Activated T-cell treated with anti-CD3 and anti-CD28 coated beads, Interleukin-2, amount 50 U/mL, for 4 hours (primary cell): ENCODE measurements at regions not wholly inside any gene's neighbourhood (a gene's known extent, or its start where the extent isn't known, plus 50 kb on each side); places are given as distances from the start of the nearest gene placed in this dataset.
"Not testable (repeated sequence)": the region's sequence is repeated elsewhere in the genome, so short reads cannot be mapped to it uniquely, and the experiment has no call there.

Experiments
- ATAC-seq, 2 donors: fragments of 200-7000 bp; cut with Tn5 transposase; one replicate each; pipeline ENCODE4 v1.10.0; 2021
- DNase-seq: peaks from one replicate; pipeline ENCODE4 v3.0.0-alpha.2; 2020
- H3K27me3 Mint-ChIP-seq: one replicate; pipeline ENCODE4 v1.8.0; 2021; ENCODE audit warnings: low read depth, mixed read lengths
- H3K36me3 Mint-ChIP-seq: one replicate; pipeline ENCODE4 v1.8.0; 2022; ENCODE audit warnings: mixed read lengths; ENCODE audit not compliant: insufficient read depth
- H3K4me1 Mint-ChIP-seq: one replicate; pipeline ENCODE4 v1.8.0; 2021; ENCODE audit warnings: low read depth, mixed read lengths
- H3K4me3 Mint-ChIP-seq: one replicate; pipeline ENCODE4 v1.8.0; 2021; ENCODE audit warnings: mild to moderate bottlenecking, moderate library complexity, mixed read lengths
- H3K9me3 Mint-ChIP-seq: one replicate; pipeline ENCODE4 v1.8.0; 2021; ENCODE audit warnings: mixed read lengths

DNA sequence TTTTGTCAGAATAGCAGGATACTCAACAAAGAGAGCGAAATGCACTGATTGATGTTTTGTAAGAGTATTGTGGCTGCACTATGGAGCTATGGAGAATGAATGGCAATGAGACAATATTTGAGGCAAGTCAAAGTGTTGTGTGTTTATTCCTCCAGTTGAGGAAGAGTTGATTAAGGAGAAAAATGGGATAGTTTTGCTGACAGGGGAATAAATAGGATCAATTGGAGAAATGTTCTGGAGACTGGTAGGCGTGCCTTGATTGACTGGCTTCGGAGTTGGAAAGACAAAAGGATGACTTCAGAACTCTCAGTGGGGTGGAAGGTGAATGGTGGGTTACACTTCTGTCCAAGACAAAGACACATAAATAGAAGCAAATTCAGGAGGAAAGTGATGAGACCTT, 1254.9 kb upstream of the TMEM132C start:
- Mint-ChIP-seq H3K9me3 (no peaks in the 10 kb centered on the region), H3K4me1 (no peaks in the 10 kb centered on the region), H3K27me3 (peaks cover 5% of the 10 kb centered on the region), H3K36me3 (no peaks in the 10 kb centered on the region), H3K4me3 (no peak overlapping the region)
- DNase-seq (no peak), ATAC-seq (no peak)

- Mint-ChIP-seq H3K4me3 (no peak overlapping the region), H3K9me3 (no peaks in the 10 kb centered on the region), H3K4me1 (no peaks in the 10 kb centered on the region), H3K36me3 (no peaks in the 10 kb centered on the region), H3K27me3 (peaks cover 5% of the 10 kb centered on the region)
- DNase-seq (no peak), ATAC-seq (no peak)
These were observed 1253.8 kb upstream of the TMEM132C start for GRCh38 chr12:127013197-127013596.

- no peak overlapping the region for H3K4me3 Mint-ChIP-seq
- no peaks in the 10 kb centered on the region for H3K36me3 Mint-ChIP-seq
- no peaks in the 10 kb centered on the region for H3K9me3 Mint-ChIP-seq
- DNase-seq (no peak), ATAC-seq (no peak)
- H3K27me3 Mint-ChIP-seq, result peaks cover 5% of the 10 kb centered on the region
- no peaks in the 10 kb centered on the region for H3K4me1 Mint-ChIP-seq
These were observed 1252.9 kb upstream of the TMEM132C start for GRCh38 chr12:127014079-127014478.

GRCh38 chr12:127024791-127025190, 1242.2 kb upstream of the TMEM132C start:
- Mint-ChIP-seq H3K9me3 (no peaks in the 10 kb centered on the region), H3K36me3 (no peaks in the 10 kb centered on the region), H3K4me3 (no peak overlapping the region), H3K27me3 (peaks cover 5% of the 10 kb centered on the region), H3K4me1 (no peaks in the 10 kb centered on the region)
- ATAC-seq (no peak), DNase-seq (no peak)

- ATAC-seq (no peak), DNase-seq (no peak)
- Mint-ChIP-seq H3K9me3 (no peaks in the 10 kb centered on the region), H3K4me1 (no peaks in the 10 kb centered on the region), H3K36me3 (no peaks in the 10 kb centered on the region), H3K4me3 (no peak overlapping the region), H3K27me3 (peaks cover 5% of the 10 kb centered on the region)
These were observed 1241.4 kb upstream of the TMEM132C start for GRCh38 chr12:127025545-127025944.

GRCh38 chr12:127035011-127035879, 1231.7 kb upstream of the TMEM132C start:
- Mint-ChIP-seq H3K4me1 (no peaks in the 10 kb centered on the region), H3K27me3 (peaks cover 4% of the 10 kb centered on the region), H3K9me3 (no peaks in the 10 kb centered on the region), H3K4me3 (no peak overlapping the region), H3K36me3 (no peaks in the 10 kb centered on the region)
- ATAC-seq, result no peak
- no peak for DNase-seq

DNA sequence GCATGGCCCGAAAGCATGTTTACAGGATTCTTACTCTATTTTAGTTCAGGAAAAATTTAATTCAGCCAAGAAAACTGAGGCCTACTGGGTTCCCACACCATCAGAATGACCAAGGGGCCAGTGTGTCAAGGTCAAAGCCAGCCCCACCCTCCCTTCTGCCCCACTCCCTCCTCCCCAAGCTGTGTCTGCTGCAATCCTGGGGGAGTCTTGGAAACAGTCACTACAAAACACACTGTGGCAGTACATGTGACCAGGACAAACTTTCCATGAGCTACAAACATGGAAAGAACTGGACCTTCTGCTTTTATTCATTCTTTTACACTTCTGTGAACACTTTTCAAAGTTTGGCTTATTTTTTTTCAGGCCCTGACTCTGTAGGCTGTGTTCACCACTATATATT, 1228.8 kb upstream of the TMEM132C start:
- no peak for ATAC-seq
- H3K9me3 Mint-ChIP-seq, result no peaks in the 10 kb centered on the region
- H3K4me3 Mint-ChIP-seq, result no peak overlapping the region
- no peaks in the 10 kb centered on the region for H3K4me1 Mint-ChIP-seq
- peaks cover 5% of the 10 kb centered on the region for H3K27me3 Mint-ChIP-seq
- DNase-seq, result no peak
- no peaks in the 10 kb centered on the region for H3K36me3 Mint-ChIP-seq

- Mint-ChIP-seq H3K4me3 (no peak overlapping the region), H3K9me3 (no peaks in the 10 kb centered on the region), H3K36me3 (no peaks in the 10 kb centered on the region), H3K27me3 (peaks cover 7% of the 10 kb centered on the region), H3K4me1 (no peaks in the 10 kb centered on the region)
- ATAC-seq, result no peak
- DNase-seq, result no peak
These were observed 1228.2 kb upstream of the TMEM132C start for GRCh38 chr12:127038761-127039160.

DNA sequence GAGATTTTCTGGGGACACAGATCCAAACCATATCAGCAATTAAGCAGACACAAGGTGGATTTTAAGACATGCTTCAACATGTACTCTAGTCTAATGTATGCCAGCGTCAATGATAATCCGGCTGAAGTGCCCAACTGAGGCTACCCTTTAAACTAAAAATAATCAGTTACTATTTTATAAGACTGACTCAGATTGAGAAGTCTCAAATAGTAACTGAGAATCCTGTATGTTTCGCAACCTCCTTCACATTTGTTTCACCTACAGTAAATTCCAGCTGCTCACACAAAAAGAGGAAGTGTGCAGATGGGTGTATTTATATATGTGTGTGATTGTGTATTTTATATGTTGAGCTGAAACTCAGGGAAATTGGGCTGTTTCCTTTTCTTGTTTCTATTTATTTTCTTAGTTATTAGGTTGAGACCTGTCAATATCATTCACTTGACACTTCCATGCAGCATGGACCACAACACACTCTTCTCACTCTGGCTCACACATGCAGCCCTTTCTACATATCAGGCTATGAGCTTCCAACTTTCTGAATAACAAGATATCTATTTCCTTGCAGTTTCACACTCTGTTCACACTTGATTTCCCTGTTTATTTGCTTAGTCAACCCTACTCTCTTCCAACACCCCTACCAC, 1224.9 kb upstream of the TMEM132C start:
- Mint-ChIP-seq H3K4me1 (no peaks in the 10 kb centered on the region), H3K4me3 (no peak overlapping the region), H3K9me3 (no peaks in the 10 kb centered on the region), H3K27me3 (peaks cover 4% of the 10 kb centered on the region), H3K36me3 (no peaks in the 10 kb centered on the region)
- DNase-seq (no peak), ATAC-seq (no peak)

DNA sequence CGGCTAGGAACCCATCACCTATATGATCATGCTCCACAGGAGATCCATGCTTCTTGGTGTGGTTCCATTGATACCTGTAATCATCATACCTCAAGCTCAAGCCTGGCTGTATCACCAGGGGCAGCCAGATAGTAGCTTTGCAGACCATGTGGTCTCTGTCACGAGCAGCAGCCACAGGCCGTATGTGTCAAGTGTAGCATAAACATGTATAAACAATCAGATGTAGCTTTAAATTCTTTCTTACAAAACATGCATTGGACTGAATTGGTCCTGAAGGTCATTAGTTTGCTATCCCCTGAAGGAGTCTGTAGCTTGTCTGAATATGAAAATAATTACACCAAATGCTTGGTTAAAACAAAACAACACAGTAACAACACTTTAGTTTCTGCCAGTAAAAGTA, 1223.2 kb upstream of the TMEM132C start:
- ATAC-seq, result no peak
- Mint-ChIP-seq H3K4me1 (no peaks in the 10 kb centered on the region), H3K4me3 (no peak overlapping the region), H3K27me3 (peaks cover 4% of the 10 kb centered on the region), H3K36me3 (no peaks in the 10 kb centered on the region), H3K9me3 (peaks cover 3% of the 10 kb centered on the region)
- no peak for DNase-seq

- DNase-seq (no peak), ATAC-seq (no peak)
- H3K27me3 Mint-ChIP-seq, result peaks cover 4% of the 10 kb centered on the region
- H3K4me3 Mint-ChIP-seq, result no peak overlapping the region
- H3K4me1 Mint-ChIP-seq, result no peaks in the 10 kb centered on the region
- H3K9me3 Mint-ChIP-seq, result peaks cover 3% of the 10 kb centered on the region
- H3K36me3 Mint-ChIP-seq, result no peaks in the 10 kb centered on the region
These were observed 1222.1 kb upstream of the TMEM132C start for GRCh38 chr12:127044836-127045235.

DNA sequence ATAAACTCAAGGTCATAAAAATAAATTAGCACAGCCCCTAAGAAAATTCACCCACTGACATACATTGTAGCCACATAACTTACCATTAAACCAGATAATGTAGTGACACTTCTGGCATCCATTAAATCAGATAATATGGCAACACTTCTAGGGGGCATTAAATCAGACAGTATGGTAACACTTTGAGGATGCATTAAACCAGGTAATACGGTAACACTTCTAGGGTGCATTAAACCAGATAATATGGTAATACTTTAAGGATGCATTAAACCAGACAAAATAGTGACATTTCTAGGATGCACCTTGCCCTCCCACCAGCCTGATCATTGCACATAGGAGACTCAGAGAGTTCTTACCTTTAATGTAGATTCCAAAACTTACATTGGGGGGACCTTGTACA, 1220.5 kb upstream of the TMEM132C start:
- ATAC-seq, result no peak
- Mint-ChIP-seq H3K4me3 (no peak overlapping the region), H3K4me1 (no peaks in the 10 kb centered on the region), H3K9me3 (peaks cover 3% of the 10 kb centered on the region), H3K27me3 (peaks cover 4% of the 10 kb centered on the region), H3K36me3 (no peaks in the 10 kb centered on the region)
- no peak for DNase-seq

DNA sequence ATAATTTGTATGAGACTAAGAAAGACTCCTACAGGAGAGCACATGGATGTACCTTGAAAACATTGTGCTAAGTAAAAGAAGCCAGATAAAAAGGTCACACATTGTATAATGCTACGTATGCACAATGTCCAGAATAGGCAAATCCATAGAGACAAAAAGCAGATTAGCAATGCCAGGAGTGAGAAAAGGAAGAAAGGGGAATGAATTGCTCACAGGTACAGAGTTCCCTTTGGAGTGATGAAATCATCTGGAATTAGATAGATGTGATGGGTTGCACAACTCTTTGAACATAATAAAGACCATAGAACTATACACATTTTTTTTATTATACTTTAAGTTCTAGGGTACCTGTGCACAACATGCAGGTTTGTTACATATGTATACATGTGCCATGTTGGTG, 1218.9 kb upstream of the TMEM132C start:
- Mint-ChIP-seq H3K4me3 (no peak overlapping the region), H3K9me3 (peaks cover 3% of the 10 kb centered on the region), H3K4me1 (no peaks in the 10 kb centered on the region), H3K27me3 (peaks cover 4% of the 10 kb centered on the region), H3K36me3 (no peaks in the 10 kb centered on the region)
- ATAC-seq (no peak), DNase-seq (no peak)

DNA sequence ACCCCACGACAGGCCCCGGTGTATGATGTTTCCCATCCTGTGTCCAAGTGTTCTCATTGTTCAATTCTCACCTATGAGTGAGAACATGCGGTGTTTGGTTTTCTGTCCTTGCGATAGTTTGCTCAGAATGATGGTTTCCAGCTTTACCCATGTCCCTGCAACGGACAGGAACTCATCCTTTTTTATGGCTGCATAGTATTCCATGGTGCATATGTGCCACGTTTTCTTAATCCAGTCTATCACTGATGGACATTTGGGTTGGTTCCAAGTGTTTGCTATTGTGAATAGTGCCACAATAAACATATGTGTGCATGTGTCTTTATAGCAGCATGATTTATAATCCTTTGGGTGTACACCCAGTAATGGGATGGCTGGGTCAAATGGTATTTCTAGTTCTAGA, 1218.4 kb upstream of the TMEM132C start:
- DNase-seq, H3K27me3 Mint-ChIP-seq, H3K36me3 Mint-ChIP-seq, H3K9me3 Mint-ChIP-seq, ATAC-seq, H3K4me1 Mint-ChIP-seq, H3K4me3 Mint-ChIP-seq: not testable (repeated sequence)

DNA sequence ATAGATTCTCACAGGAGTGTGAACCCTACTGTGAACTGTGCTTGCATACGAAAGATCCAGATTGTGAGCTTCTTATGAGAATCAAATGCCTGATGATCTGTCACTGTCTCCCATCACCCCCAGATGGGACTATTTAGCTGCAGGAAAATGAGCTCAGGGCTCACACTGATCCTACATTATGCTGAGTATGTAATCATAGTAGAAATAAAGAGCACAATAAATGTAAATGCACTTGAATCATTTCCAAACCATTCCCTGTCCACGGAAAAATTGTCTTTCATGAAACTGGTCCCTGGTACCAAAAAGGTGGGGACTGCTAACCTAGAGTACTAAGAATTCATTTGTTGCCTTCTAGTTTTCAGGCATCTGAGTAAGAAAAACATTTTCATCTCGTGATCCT, 1215.8 kb upstream of the TMEM132C start:
- no peaks in the 10 kb centered on the region for H3K27me3 Mint-ChIP-seq
- no peak overlapping the region for H3K4me3 Mint-ChIP-seq
- H3K4me1 Mint-ChIP-seq, result no peaks in the 10 kb centered on the region
- DNase-seq, result no peak
- ATAC-seq, result no peak
- H3K36me3 Mint-ChIP-seq, result no peaks in the 10 kb centered on the region
- H3K9me3 Mint-ChIP-seq, result peaks cover 3% of the 10 kb centered on the region
